ENCODE measurements at regions not wholly inside any gene's neighbourhood (a gene's known extent, or its start where the extent isn't known, plus 50 kb on each side); places are given as distances from the start of the nearest gene placed in this dataset.

GRCh38 chr5:93054424-93055163 is 526.4 kb downstream of the NR2F1-AS1 start:
- H2AK5ac ChIP-seq (ENCODE audit: low read depth, low read length), result no peak overlapping the region
- no peak overlapping the region for H3K27ac ChIP-seq (replicated peaks; ENCODE audit: low read length)
- no peaks in the 10 kb centered on the region for H3K79me1 ChIP-seq (ENCODE audit: low read depth, low read length)
- no peak overlapping the region for H2BK5ac ChIP-seq (ENCODE audit: low read length)
- no peak overlapping the region for H3K4ac ChIP-seq (ENCODE audit: low read length)
- no peak for DNase-seq (ENCODE audit: low spot score)
- H2BK120ac ChIP-seq (ENCODE audit: low read depth, low read length), result no peak overlapping the region
- peaks cover 0 to 1% of the 10 kb centered on the region in 2 donors for H3K4me1 ChIP-seq (ENCODE audit: control insufficient read depth in 2 of 2, insufficient read depth in 1 of 2, low read depth in 1 of 2, low read length in 2 of 2)
- no peak overlapping the region for H2BK15ac ChIP-seq (ENCODE audit: low read length)
- no peak overlapping the region for H3K4me2 ChIP-seq (ENCODE audit: insufficient read depth, low read length, poor library complexity, severe bottlenecking)
- H4K8ac ChIP-seq (ENCODE audit: low read depth, low read length), result no peak overlapping the region
- no peaks in the 10 kb centered on the region for H3K27me3 ChIP-seq (ENCODE audit: control insufficient read depth in 3 of 3, insufficient read depth in 3 of 3, low read depth in 1 of 3, low read length in 3 of 3)
- no peak overlapping the region for H3K18ac ChIP-seq (ENCODE audit: low read length)
- no peak overlapping the region for H4K91ac ChIP-seq (ENCODE audit: low read depth, low read length, poor library complexity)
- WGBS, 2 donors (ENCODE audit: extremely low coverage in 2 of 2, insufficient read length in 2 of 2, insufficient replicate concordance in 1 of 2), result no CpG with 5 or more reads among the region's 2 CpGs
- H3K9me3 ChIP-seq (replicated peaks in 1 of 2; ENCODE audit: control insufficient read depth in 2 of 2, insufficient read depth in 1 of 2, low read depth in 1 of 2, low read length in 2 of 2), result no peaks in the 10 kb centered on the region
- no peak overlapping the region for H2AFZ ChIP-seq (ENCODE audit: low read length)
- no peaks in the 10 kb centered on the region for H3K36me3 ChIP-seq (replicated peaks in 1 of 2; ENCODE audit: control insufficient read depth in 2 of 2, insufficient read depth in 2 of 2, low read length in 2 of 2)
- no peak overlapping the region for H3K4me3 ChIP-seq (ENCODE audit: low read length in 2 of 2)
- no peak overlapping the region for H3K9ac ChIP-seq (ENCODE audit: low read depth, low read length, poor library complexity)
- no peak overlapping the region for H3K14ac ChIP-seq (ENCODE audit: low read length)
- no peak overlapping the region for H2BK12ac ChIP-seq (ENCODE audit: low read length)
- no peak overlapping the region for H3K23ac ChIP-seq (ENCODE audit: low read depth, low read length, poor library complexity)

DNA sequence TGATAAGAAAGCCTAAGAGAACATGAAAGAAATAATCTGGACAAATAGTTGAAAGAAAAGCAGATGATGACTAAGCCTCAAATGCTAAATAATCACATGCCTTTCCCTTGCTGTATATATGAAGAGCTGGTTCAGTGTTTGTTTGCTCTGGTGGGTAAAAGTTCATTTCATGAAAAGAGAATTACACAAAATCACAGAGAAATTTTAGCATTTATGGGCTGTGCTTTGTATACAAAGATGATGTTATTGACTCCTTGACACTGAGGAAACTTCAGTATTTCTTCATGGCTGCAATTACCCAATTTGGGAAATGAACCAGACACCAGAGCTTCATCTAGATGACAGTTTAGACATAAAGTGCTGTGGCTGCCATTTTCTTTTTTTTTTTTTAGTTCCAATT is 527.2 kb downstream of the NR2F1-AS1 start:
- Histone ChIP-seq H4K91ac (ENCODE audit: low read depth, low read length, poor library complexity) (no peak overlapping the region), H2AFZ (ENCODE audit: low read length) (no peak overlapping the region), H2BK120ac (ENCODE audit: low read depth, low read length) (no peak overlapping the region), H3K36me3 (replicated peaks in 1 of 2; ENCODE audit: control insufficient read depth in 2 of 2, insufficient read depth in 2 of 2, low read length in 2 of 2) (no peaks in the 10 kb centered on the region), H3K23ac (ENCODE audit: low read depth, low read length, poor library complexity) (no peak overlapping the region), H3K4ac (ENCODE audit: low read length) (no peak overlapping the region), H3K9me3 (replicated peaks in 1 of 2; ENCODE audit: control insufficient read depth in 2 of 2, insufficient read depth in 1 of 2, low read depth in 1 of 2, low read length in 2 of 2) (no peaks in the 10 kb centered on the region), H3K79me1 (ENCODE audit: low read depth, low read length) (no peaks in the 10 kb centered on the region), H3K27ac (replicated peaks; ENCODE audit: low read length) (no peak overlapping the region), H3K9ac (ENCODE audit: low read depth, low read length, poor library complexity) (no peak overlapping the region), H2AK5ac (ENCODE audit: low read depth, low read length) (no peak overlapping the region), H3K14ac (ENCODE audit: low read length) (no peak overlapping the region), H2BK5ac (ENCODE audit: low read length) (no peak overlapping the region), H2BK15ac (ENCODE audit: low read length) (no peak overlapping the region), H3K4me1 (ENCODE audit: control insufficient read depth in 2 of 2, insufficient read depth in 1 of 2, low read depth in 1 of 2, low read length in 2 of 2) (no peaks in the 10 kb centered on the region), H3K18ac (ENCODE audit: low read length) (no peak overlapping the region), H2BK12ac (ENCODE audit: low read length) (no peak overlapping the region), H4K8ac (ENCODE audit: low read depth, low read length) (no peak overlapping the region), H3K4me2 (ENCODE audit: insufficient read depth, low read length, poor library complexity, severe bottlenecking) (no peak overlapping the region), H3K27me3 (ENCODE audit: control insufficient read depth in 3 of 3, insufficient read depth in 3 of 3, low read depth in 1 of 3, low read length in 3 of 3) (no peaks in the 10 kb centered on the region), H3K4me3 (ENCODE audit: low read length in 2 of 2) (no peak overlapping the region)
- no peak for DNase-seq (ENCODE audit: low spot score)

DNA sequence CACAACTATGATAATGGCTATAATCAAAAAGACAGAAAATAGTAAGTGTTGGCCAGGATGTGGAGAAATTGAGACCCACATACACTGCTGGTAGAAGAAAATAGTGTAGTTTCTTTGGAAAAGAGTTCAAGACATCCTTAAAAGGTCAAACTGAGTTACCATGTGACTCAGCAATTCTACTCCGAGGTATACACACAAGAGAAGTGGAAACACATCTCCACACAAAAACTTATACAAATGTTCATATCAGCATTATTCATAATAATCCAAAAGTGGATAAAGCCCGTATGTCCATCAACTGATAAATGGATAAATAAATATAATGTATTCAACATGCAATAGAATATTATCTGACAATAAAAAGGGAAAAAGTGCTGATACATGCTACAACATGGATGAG is 532.2 kb downstream of the NR2F1-AS1 start:
- Histone ChIP-seq H2AK5ac (ENCODE audit: low read depth, low read length) (no peak overlapping the region), H2BK120ac (ENCODE audit: low read depth, low read length) (no peak overlapping the region), H4K91ac (ENCODE audit: low read depth, low read length, poor library complexity) (no peak overlapping the region), H3K18ac (ENCODE audit: low read length) (no peak overlapping the region), H2BK12ac (ENCODE audit: low read length) (no peak overlapping the region), H3K27me3 (ENCODE audit: control insufficient read depth in 3 of 3, insufficient read depth in 3 of 3, low read depth in 1 of 3, low read length in 3 of 3) (no peaks in the 10 kb centered on the region), H2BK5ac (ENCODE audit: low read length) (no peak overlapping the region), H3K27ac (replicated peaks; ENCODE audit: low read length) (no peak overlapping the region), H3K4me1 (ENCODE audit: control insufficient read depth in 2 of 2, insufficient read depth in 1 of 2, low read depth in 1 of 2, low read length in 2 of 2) (no peaks in the 10 kb centered on the region), H3K14ac (ENCODE audit: low read length) (no peak overlapping the region), H3K9ac (ENCODE audit: low read depth, low read length, poor library complexity) (no peak overlapping the region), H3K4me2 (ENCODE audit: insufficient read depth, low read length, poor library complexity, severe bottlenecking) (no peak overlapping the region), H3K9me3 (replicated peaks in 1 of 2; ENCODE audit: control insufficient read depth in 2 of 2, insufficient read depth in 1 of 2, low read depth in 1 of 2, low read length in 2 of 2) (no peaks in the 10 kb centered on the region), H3K36me3 (replicated peaks in 1 of 2; ENCODE audit: control insufficient read depth in 2 of 2, insufficient read depth in 2 of 2, low read length in 2 of 2) (no peaks in the 10 kb centered on the region), H3K23ac (ENCODE audit: low read depth, low read length, poor library complexity) (no peak overlapping the region), H3K4ac (ENCODE audit: low read length) (no peak overlapping the region), H3K4me3 (ENCODE audit: low read length in 2 of 2) (no peak overlapping the region), H2BK15ac (ENCODE audit: low read length) (no peak overlapping the region), H3K79me1 (ENCODE audit: low read depth, low read length) (no peaks in the 10 kb centered on the region), H4K8ac (ENCODE audit: low read depth, low read length) (no peak overlapping the region), H2AFZ (ENCODE audit: low read length) (no peak overlapping the region)
- no CpG with 5 or more reads among the region's 2 CpGs for WGBS, 2 donors (ENCODE audit: extremely low coverage in 2 of 2, insufficient read length in 2 of 2, insufficient replicate concordance in 1 of 2)
- DNase-seq (ENCODE audit: low spot score), result no peak

DNA sequence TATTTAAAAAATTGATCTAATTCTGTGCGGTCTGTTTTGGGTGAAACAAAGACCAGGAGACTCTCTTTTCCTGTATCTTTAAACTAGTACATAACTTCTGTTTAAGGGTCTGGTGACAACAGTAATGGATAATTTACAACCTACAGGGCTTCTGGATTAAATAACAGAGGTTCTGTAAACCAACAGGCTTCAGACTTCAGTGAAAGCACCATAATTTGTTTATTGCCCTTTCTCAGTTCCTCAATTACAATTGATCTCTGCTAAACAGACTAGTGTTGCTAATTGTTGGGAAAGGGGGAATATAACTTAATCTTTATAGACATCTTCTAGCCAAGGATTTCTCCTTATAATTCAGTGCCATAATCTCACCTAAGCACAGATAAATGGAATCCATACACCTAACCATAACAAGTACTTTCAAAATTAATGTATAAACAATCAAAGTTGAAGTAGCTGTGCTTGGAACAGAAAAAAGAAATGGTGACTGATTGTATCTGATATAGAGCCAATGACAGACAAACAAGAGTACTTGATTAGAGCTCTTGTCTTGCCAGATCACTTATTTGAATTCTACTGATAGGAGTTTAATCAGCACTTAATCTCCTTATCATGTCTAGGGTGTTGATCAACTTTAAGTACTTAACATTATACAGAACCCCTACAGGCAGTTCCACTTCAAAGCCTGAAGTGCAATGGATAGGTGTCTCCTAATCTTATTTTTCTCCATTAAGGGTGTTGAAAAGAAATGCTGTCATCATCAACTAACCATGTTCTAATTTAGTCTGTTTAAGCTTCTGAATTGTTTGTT is 536.0 kb downstream of the NR2F1-AS1 start:
- H3K27ac ChIP-seq (replicated peaks; ENCODE audit: low read length), result no peak overlapping the region
- no peak overlapping the region for H3K4ac ChIP-seq (ENCODE audit: low read length)
- no peaks in the 10 kb centered on the region for H3K4me1 ChIP-seq (ENCODE audit: control insufficient read depth in 2 of 2, insufficient read depth in 1 of 2, low read depth in 1 of 2, low read length in 2 of 2)
- H3K4me2 ChIP-seq (ENCODE audit: insufficient read depth, low read length, poor library complexity, severe bottlenecking), result no peak overlapping the region
- no peaks in the 10 kb centered on the region for H3K79me1 ChIP-seq (ENCODE audit: low read depth, low read length)
- no peak overlapping the region for H2BK5ac ChIP-seq (ENCODE audit: low read length)
- no peak overlapping the region for H2AK5ac ChIP-seq (ENCODE audit: low read depth, low read length)
- no peak overlapping the region for H3K9ac ChIP-seq (ENCODE audit: low read depth, low read length, poor library complexity)
- H2AFZ ChIP-seq (ENCODE audit: low read length), result no peak overlapping the region
- no peak overlapping the region for H4K91ac ChIP-seq (ENCODE audit: low read depth, low read length, poor library complexity)
- no peak overlapping the region for H3K4me3 ChIP-seq (ENCODE audit: low read length in 2 of 2)
- H4K8ac ChIP-seq (ENCODE audit: low read depth, low read length), result no peak overlapping the region
- no peak overlapping the region for H2BK12ac ChIP-seq (ENCODE audit: low read length)
- H3K27me3 ChIP-seq (ENCODE audit: control insufficient read depth in 3 of 3, insufficient read depth in 3 of 3, low read depth in 1 of 3, low read length in 3 of 3), result no peaks in the 10 kb centered on the region
- no peak for DNase-seq (ENCODE audit: low spot score)
- no peaks in the 10 kb centered on the region for H3K9me3 ChIP-seq (replicated peaks in 1 of 2; ENCODE audit: control insufficient read depth in 2 of 2, insufficient read depth in 1 of 2, low read depth in 1 of 2, low read length in 2 of 2)
- no peaks in the 10 kb centered on the region for H3K36me3 ChIP-seq (replicated peaks in 1 of 2; ENCODE audit: control insufficient read depth in 2 of 2, insufficient read depth in 2 of 2, low read length in 2 of 2)
- no peak overlapping the region for H3K14ac ChIP-seq (ENCODE audit: low read length)
- no peak overlapping the region for H3K18ac ChIP-seq (ENCODE audit: low read length)
- H3K23ac ChIP-seq (ENCODE audit: low read depth, low read length, poor library complexity), result no peak overlapping the region
- WGBS, 2 donors (ENCODE audit: extremely low coverage in 2 of 2, insufficient read length in 2 of 2, insufficient replicate concordance in 1 of 2), result no CpG with 5 or more reads among the region's 1 CpG
- no peak overlapping the region for H2BK120ac ChIP-seq (ENCODE audit: low read depth, low read length)
- H2BK15ac ChIP-seq (ENCODE audit: low read length), result no peak overlapping the region

Measured in neuronal stem cell (in vitro differentiated cells).